Kidney tubule cell (primary cell): ENCODE measurements at regions not wholly inside any gene's neighbourhood (a gene's known extent, or its start where the extent isn't known, plus 50 kb on each side); places are given as distances from the start of the nearest gene placed in this dataset.

Source experiments
- DNase-seq: peaks from one replicate; pipeline ENCODE4 v3.0.0-alpha.2; 2018; ENCODE audit warnings: low spot score

- no peak for DNase-seq
Measured at GRCh38 chr20:61014491-61014890, 237.6 kb upstream of the CDH4 start.

GRCh38 chr20:61015602-61016001, 236.5 kb upstream of the CDH4 start:
- no peak for DNase-seq

- no peak for DNase-seq
Measured at GRCh38 chr20:61019322-61019721, 232.7 kb upstream of the CDH4 start.

- no peak for DNase-seq
Measured at GRCh38 chr20:61023612-61024011, 228.4 kb upstream of the CDH4 start.

- DNase-seq = no peak
Measured at GRCh38 chr20:61024390-61024789, 227.7 kb upstream of the CDH4 start.

GRCh38 chr20:61025536-61025935, 226.5 kb upstream of the CDH4 start:
- DNase-seq = no peak

- DNase-seq = no peak
Measured at GRCh38 chr20:61026173-61026572, 225.9 kb upstream of the CDH4 start.

- no peak for DNase-seq
Measured at GRCh38 chr20:61026731-61027130, 225.3 kb upstream of the CDH4 start.

GRCh38 chr20:61027218-61027617, 224.8 kb upstream of the CDH4 start:
- no peak for DNase-seq

- no peak for DNase-seq
Measured at GRCh38 chr20:61030130-61030529, 221.9 kb upstream of the CDH4 start.

GRCh38 chr20:61031101-61031830, 220.8 kb upstream of the CDH4 start:
- DNase-seq = no peak

GRCh38 chr20:61037498-61037897, 214.6 kb upstream of the CDH4 start:
- DNase-seq = no peak

GRCh38 chr20:61041481-61041880, 210.6 kb upstream of the CDH4 start:
- DNase-seq = no peak

- DNase-seq = peak; percentile 16
Measured at GRCh38 chr20:61042506-61043385, 209.3 kb upstream of the CDH4 start.

GRCh38 chr20:61043681-61044080, 208.4 kb upstream of the CDH4 start:
- no peak for DNase-seq

- DNase-seq = no peak
Measured at GRCh38 chr20:61044499-61044898, 207.6 kb upstream of the CDH4 start.

GRCh38 chr20:61045091-61045490, 207.0 kb upstream of the CDH4 start:
- no peak for DNase-seq

- no peak for DNase-seq
Measured at GRCh38 chr20:61045876-61046585, 206.0 kb upstream of the CDH4 start.

- DNase-seq = no peak
Measured at GRCh38 chr20:61046721-61047351, 205.2 kb upstream of the CDH4 start.

GRCh38 chr20:61047515-61047914, 204.5 kb upstream of the CDH4 start:
- no peak for DNase-seq

- DNase-seq = no peak
Measured at GRCh38 chr20:61048302-61048701, 203.8 kb upstream of the CDH4 start.

GRCh38 chr20:61049684-61050083, 202.4 kb upstream of the CDH4 start:
- no peak for DNase-seq
